C4-2B (cell line): ENCODE measurements at regions not wholly inside any gene's neighbourhood (a gene's known extent, or its start where the extent isn't known, plus 50 kb on each side); places are given as distances from the start of the nearest gene placed in this dataset.

Experiments
- H3K27ac ChIP-seq: fragments of 450-650 bp; 2 replicates; pipeline ENCODE4 v1.5.1; 2017
- ZFX ChIP-seq: fragments of 450-650 bp; IDR thresholded peaks from 2 replicates; pipeline ENCODE4 v1.6.1; 2017
- TF ChIP-seq, protein P1 (sequence below): fragments of 450-650 bp; conservative IDR thresholded peaks from 2 replicates; pipeline ENCODE4 v1.5.1; 2017; ENCODE audit warnings: mild to moderate bottlenecking

DNA sequence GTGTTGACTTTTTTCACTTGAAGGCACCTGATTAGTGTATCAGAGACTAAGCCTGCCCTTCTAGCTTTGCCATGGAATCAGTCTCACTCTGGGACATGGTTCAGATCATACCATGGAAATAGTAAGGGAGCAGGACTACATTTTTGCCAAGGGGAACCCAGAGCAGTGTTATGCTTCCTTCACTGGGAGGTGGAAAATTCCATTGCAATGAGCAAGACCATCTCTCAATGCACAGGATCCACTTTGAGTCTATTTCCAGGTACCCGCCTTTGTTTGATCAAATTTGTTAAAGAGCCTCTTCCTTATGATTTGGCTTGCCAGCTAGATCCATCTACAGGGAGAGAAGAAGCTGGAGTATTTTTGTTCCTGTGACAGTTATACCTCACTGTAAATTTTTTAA is 395.8 kb downstream of the MTX2 start:
- H3K27ac ChIP-seq, result no peak overlapping the region
- TF ChIP-seq, protein P1, sequence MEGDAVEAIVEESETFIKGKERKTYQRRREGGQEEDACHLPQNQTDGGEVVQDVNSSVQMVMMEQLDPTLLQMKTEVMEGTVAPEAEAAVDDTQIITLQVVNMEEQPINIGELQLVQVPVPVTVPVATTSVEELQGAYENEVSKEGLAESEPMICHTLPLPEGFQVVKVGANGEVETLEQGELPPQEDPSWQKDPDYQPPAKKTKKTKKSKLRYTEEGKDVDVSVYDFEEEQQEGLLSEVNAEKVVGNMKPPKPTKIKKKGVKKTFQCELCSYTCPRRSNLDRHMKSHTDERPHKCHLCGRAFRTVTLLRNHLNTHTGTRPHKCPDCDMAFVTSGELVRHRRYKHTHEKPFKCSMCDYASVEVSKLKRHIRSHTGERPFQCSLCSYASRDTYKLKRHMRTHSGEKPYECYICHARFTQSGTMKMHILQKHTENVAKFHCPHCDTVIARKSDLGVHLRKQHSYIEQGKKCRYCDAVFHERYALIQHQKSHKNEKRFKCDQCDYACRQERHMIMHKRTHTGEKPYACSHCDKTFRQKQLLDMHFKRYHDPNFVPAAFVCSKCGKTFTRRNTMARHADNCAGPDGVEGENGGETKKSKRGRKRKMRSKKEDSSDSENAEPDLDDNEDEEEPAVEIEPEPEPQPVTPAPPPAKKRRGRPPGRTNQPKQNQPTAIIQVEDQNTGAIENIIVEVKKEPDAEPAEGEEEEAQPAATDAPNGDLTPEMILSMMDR, result no peak
- TF ChIP-seq ZFX, result no peak

DNA sequence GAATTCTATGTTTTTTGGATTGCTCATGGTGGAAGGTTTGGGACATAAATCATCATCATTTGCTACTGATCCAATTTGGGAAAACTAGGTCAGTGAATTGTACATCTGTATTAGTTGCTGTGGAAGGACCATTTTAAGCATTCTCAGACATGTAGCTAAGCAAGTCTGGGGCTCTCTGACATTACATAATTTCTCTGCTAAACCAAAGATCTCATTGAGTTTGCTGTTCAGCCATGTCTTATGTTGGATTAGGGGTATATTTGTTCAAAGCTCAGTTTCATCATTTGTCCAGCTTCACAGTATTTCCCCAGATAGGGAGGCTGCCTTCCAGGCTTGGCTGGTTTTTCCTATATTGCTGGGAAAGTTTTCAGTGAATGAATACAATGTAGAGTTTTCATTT is 399.7 kb downstream of the MTX2 start:
- no peak for TF ChIP-seq ZFX
- TF ChIP-seq, protein P1, result no peak
- H3K27ac ChIP-seq, result no peak overlapping the region

DNA sequence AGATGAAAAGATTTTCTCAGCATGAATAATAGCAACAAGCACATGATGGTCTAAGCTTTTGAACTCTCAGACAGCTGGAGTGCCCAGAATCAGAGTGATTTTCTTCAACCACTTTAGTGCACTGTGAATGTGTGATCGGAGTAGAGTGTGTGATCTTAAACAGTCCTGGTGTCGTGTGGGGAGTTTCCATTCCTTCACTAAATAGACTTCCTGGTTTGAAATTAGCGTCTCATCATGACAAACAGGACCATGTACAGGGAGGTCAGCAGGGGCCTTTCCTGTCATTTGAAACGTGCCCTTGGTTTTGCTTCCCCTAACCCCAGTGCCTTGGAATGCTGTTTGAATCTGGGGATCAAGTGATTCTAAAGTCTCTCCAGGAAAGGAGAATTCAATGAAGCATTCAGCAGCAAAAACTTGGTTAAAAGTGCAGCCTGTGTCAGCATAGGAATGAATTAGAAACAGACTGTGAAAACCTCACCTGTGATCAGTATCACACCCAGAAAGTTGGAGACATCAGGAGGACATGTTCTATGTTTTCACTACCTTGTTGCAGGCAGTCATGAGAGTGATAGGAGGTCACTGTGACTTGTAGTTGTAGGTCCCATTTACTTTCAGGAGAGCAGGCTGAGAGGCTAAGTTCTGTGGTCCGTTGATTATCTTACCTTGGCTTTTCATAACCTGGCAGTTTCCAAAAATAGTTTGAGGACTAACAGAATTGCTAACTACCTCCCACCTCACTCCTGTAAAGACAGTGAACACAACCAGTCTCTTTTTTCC is 400.3 kb downstream of the MTX2 start:
- no peak overlapping the region for H3K27ac ChIP-seq
- TF ChIP-seq ZFX, result no peak
- TF ChIP-seq, protein P1, result no peak

DNA sequence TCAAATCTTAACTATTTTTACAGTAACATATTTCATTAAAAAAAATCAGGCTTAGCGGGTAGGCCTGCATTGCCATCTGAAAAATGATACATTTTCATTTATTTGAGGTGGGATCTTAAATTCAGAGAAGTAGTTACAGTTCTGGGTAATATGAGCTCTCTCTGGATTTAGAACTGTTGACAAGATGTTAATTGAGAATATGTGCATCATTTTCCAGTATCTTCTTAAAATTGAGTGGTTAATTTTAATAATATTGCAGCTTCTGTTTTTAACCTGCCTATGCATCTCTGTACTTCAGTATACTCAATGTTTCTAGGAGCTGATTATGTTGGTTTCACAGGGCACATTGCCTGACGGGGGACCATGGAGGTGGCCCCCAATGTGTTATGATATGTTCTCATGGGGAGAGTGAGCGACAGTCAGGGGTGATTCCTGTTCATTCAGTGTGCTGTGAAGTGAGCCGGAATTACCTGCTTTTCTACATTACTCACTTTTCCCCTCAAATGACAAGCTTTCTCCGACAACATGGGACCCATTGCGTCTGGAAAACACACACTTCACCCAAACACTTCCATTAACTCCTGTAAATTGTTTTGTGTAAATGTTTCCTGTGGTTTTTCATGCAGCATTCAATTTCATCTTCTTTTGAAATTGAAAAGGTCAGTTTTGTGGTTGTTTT is 406.2 kb downstream of the MTX2 start:
- TF ChIP-seq, protein P1, result no peak
- TF ChIP-seq ZFX, result no peak
- H3K27ac ChIP-seq, result no peak overlapping the region

DNA sequence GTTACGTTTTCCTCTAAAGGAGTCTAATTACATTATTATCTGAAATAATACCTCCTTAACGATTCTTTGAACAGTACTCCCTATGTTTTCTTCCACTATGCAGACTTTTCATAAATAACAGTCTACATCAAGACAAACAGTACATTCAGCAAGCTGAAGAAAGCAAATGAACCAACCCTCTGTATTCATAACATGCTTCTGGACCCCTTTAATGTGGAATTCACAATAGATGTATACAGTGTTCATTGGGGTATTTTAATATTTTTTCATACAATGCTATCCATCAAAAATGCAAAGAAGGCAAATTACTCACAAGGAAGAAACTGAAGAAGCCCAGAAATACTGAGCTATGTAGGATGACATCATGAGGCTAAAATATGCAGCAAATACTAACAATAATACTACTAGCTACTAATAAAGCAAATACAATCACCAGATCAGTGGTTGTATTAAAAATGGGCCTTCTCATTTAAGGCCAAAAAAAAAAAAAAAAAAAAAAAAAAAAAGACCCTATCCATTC is 408.6 kb downstream of the MTX2 start:
- no peak for TF ChIP-seq ZFX
- TF ChIP-seq, protein P1, result no peak
- H3K27ac ChIP-seq, result no peak overlapping the region

DNA sequence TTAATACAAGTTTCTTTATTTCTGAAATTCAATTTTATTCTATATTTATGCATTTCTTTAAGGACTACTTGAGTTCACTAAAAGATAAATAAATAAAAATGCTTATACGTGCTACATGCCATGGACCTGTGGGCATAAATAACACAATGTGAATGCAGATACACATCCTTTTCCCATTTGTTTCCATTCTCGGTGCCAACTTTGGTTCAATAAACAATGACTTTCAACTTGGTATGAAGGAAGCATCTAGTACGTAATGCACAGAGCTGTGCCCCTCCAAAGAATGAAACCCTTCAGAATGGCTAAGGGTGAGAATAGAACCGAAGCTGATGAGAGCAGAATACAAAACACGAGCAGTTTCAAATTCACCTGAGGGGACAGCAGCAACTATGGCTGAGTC is 409.3 kb downstream of the MTX2 start:
- H3K27ac ChIP-seq, result no peak overlapping the region
- TF ChIP-seq ZFX, result no peak
- TF ChIP-seq, protein P1, result no peak

DNA sequence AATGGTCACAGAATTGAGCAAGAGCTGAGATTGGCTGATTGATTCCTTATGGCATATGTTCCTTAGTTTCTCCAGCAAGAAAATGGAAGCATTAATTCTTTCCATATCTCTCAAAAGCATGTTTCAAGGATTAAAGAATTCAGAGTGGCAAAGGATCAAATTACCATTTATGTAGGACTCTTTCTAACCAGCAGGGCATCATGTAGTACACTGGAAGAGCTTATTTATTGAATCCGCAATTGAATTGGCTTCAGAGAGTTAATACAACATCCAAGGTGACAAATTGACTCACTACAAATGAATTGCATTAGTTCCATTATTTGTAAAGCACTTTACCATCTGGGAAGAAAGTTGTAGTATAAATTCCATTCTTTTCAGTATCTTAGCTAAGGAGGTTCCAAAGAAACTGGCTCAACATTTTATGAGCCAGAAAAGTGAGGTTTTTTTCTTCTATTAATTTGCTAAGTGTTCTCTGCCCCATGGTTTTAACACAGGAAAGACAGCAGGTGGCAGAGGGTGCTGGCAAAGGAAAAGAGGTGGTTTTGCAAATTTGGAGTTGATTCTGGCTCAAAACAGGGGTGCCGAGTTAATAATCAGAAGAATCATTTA is 409.9 kb downstream of the MTX2 start:
- no peak overlapping the region for H3K27ac ChIP-seq
- TF ChIP-seq, protein P1, result 0 out of 2 replicates have a peak, but pooled peaks have one; percentile 4
- TF ChIP-seq ZFX, result no peak
